SK-N-SH treated with all-trans-retinoic acid at 6 μM for 48 hours (cell line): ENCODE measurements at regions not wholly inside any gene's neighbourhood (a gene's known extent, or its start where the extent isn't known, plus 50 kb on each side); places are given as distances from the start of the nearest gene placed in this dataset.

ENCODE experiments used
- ATAC-seq: fragments of 200-7000 bp; cut with Tn5 transposase; 3 replicates; pipeline ENCODE4 v1.9.1; 2020; ENCODE audit warnings: mild to moderate bottlenecking, moderate library complexity
- ARNTL ChIP-seq: fragments of 450-650 bp; formaldehyde crosslinking; IDR thresholded peaks from 2 replicates; pipeline ENCODE4 v1.5.0; 2020; ENCODE audit warnings: low read depth, mild to moderate bottlenecking, moderate library complexity, borderline replicate concordance
- BACH2 ChIP-seq: fragments of 250-450 bp; sonication (Bioruptor Pico); IDR thresholded peaks from 2 replicates; pipeline ENCODE4 v1.9.0; 2021; ENCODE audit warnings: mild to moderate bottlenecking, borderline replicate concordance
- CSDC2 ChIP-seq: fragments of 250-450 bp; sonication (Bioruptor Pico); IDR thresholded peaks from 2 replicates; pipeline ENCODE4 v1.5.0; 2020; ENCODE audit warnings: mild to moderate bottlenecking, moderate library complexity
- GLIS3 ChIP-seq: fragments of 250-450 bp; sonication (Bioruptor Pico); IDR thresholded peaks from 2 replicates; pipeline ENCODE4 v1.5.0; 2020; ENCODE audit warnings: mild to moderate bottlenecking, moderate library complexity
- ISL1 ChIP-seq: fragments of 250-450 bp; sonication (Bioruptor Pico); IDR thresholded peaks from 2 replicates; pipeline ENCODE4 v2.1.2; 2022; ENCODE audit warnings: mild to moderate bottlenecking, moderate library complexity
- OSR1 ChIP-seq: fragments of 250-450 bp; sonication (Bioruptor Pico); IDR thresholded peaks from 2 replicates; pipeline ENCODE4 v1.8.0; 2022; ENCODE audit warnings: moderate library complexity, mild to moderate bottlenecking, inconsistent platforms
- PPARA ChIP-seq: fragments of 250-450 bp; sonication (Bioruptor Pico); IDR thresholded peaks from 2 replicates; pipeline ENCODE4 v1.5.0; 2020; ENCODE audit warnings: mild to moderate bottlenecking, borderline replicate concordance
- RARB ChIP-seq: fragments of 250-450 bp; sonication (Bioruptor Pico); IDR thresholded peaks from 2 replicates; pipeline ENCODE4 v1.8.0; 2021; ENCODE audit warnings: mild to moderate bottlenecking, moderate library complexity
- SNAI2 ChIP-seq: fragments of 250-450 bp; sonication (Bioruptor Pico); IDR thresholded peaks from 2 replicates; pipeline ENCODE4 v1.5.0; 2020; ENCODE audit warnings: mild to moderate bottlenecking, moderate library complexity
- TCF4 ChIP-seq: fragments of 250-450 bp; sonication (Bioruptor Pico); IDR thresholded peaks from 2 replicates; pipeline ENCODE4 v1.8.0; 2021; ENCODE audit warnings: mild to moderate bottlenecking, moderate library complexity, borderline replicate concordance
- TOX ChIP-seq: fragments of 250-450 bp; sonication (Bioruptor Pico); IDR thresholded peaks from 2 replicates; pipeline ENCODE4 v1.8.0; 2021; ENCODE audit warnings: mild to moderate bottlenecking, moderate library complexity, borderline replicate concordance
- ZC3H10 ChIP-seq: fragments of 250-450 bp; sonication (Bioruptor Pico); IDR thresholded peaks from 2 replicates; pipeline ENCODE4 v1.5.1; 2021; ENCODE audit warnings: mild to moderate bottlenecking, moderate library complexity
- ZFP3 ChIP-seq: fragments of 250-450 bp; sonication (Bioruptor Pico); IDR thresholded peaks from 2 replicates; pipeline ENCODE4 v1.5.0; 2020; ENCODE audit warnings: mild to moderate bottlenecking, moderate library complexity
- ZFP30 ChIP-seq: fragments of 450-650 bp; formaldehyde crosslinking; IDR thresholded peaks from 2 replicates; pipeline ENCODE4 v1.5.0; 2022; ENCODE audit warnings: mild to moderate bottlenecking, moderate library complexity
- ZNF565 ChIP-seq: fragments of 450-650 bp; formaldehyde crosslinking; conservative IDR thresholded peaks from 2 replicates; pipeline ENCODE4 v1.5.0; 2020; ENCODE audit warnings: low read depth, mild to moderate bottlenecking, moderate library complexity
- ZNF70 ChIP-seq: fragments of 450-650 bp; formaldehyde crosslinking; IDR thresholded peaks from 2 replicates; pipeline ENCODE4 v1.5.0; 2020; ENCODE audit warnings: mild to moderate bottlenecking, moderate library complexity
- ZNF8 ChIP-seq: fragments of 450-650 bp; formaldehyde crosslinking; IDR thresholded peaks from 2 replicates; pipeline ENCODE4 v1.5.0; 2020; ENCODE audit warnings: mild to moderate bottlenecking, moderate library complexity
- TF ChIP-seq, protein P1 (sequence below): fragments of 250-450 bp; sonication (Bioruptor Pico); IDR thresholded peaks from 2 replicates; pipeline ENCODE4 v1.5.1; 2021; ENCODE audit warnings: mild to moderate bottlenecking, moderate library complexity
- TF ChIP-seq, protein P2 (sequence below): fragments of 250-450 bp; sonication (Bioruptor Pico); IDR thresholded peaks from 2 replicates; pipeline ENCODE4 v1.8.0; 2020; ENCODE audit warnings: mild to moderate bottlenecking, moderate library complexity, borderline replicate concordance
- TF ChIP-seq, protein P3 (sequence below): fragments of 250-450 bp; sonication (Bioruptor Pico); IDR thresholded peaks from 2 replicates; pipeline ENCODE4 v1.5.1; 2020; ENCODE audit warnings: low read depth, mild to moderate bottlenecking, moderate library complexity
- TF ChIP-seq, protein P4 (sequence below): fragments of 250-450 bp; sonication (Bioruptor Pico); IDR thresholded peaks from 2 replicates; pipeline ENCODE4 v1.8.0; 2021; ENCODE audit warnings: low read depth, mild to moderate bottlenecking, moderate library complexity, borderline replicate concordance
- TF ChIP-seq, protein P5 (sequence below): fragments of 250-450 bp; sonication (Bioruptor Pico); IDR thresholded peaks from 2 replicates; pipeline ENCODE4 v1.5.0; 2020; ENCODE audit warnings: mild to moderate bottlenecking, moderate library complexity

DNA sequence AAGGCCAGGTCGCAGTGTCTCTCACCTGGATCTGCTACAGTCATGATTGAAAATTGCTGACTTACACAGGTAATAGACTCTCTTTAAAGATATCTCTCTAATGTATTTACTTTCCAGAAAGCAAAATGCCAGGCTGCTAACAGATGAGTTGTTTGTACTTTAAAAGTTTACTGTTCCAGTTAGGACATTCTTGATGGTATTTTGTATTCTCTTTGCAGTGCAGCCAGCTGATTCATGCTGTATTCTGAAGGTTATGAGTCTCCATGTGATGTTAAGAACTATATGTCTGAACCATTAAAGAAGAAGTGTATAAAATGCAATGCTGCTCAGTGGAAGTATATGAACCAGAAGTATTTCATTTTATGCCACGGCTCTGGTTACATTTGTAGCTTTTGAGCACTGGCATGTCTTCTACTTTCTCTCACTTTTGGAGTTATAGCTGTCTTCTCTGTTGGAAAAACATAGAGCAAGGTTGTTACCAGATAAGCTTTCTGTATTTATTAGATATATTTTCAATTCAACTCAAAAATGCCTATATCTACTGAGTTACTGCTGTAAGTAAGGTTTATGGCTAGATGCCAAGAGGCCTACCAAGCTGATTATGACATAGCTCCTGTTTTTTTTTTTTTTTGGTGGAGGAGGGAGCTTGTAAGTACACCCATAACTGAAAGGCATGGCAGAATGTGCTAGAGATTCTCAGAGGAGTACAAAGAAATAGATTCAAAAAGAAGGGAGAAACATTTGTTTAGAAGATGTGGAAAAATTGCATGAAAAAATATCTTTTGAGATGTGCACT is 130.5 kb upstream of the MAN1A1 start:
- ATAC-seq, result no peak
- TF ChIP-seq, protein P1, sequence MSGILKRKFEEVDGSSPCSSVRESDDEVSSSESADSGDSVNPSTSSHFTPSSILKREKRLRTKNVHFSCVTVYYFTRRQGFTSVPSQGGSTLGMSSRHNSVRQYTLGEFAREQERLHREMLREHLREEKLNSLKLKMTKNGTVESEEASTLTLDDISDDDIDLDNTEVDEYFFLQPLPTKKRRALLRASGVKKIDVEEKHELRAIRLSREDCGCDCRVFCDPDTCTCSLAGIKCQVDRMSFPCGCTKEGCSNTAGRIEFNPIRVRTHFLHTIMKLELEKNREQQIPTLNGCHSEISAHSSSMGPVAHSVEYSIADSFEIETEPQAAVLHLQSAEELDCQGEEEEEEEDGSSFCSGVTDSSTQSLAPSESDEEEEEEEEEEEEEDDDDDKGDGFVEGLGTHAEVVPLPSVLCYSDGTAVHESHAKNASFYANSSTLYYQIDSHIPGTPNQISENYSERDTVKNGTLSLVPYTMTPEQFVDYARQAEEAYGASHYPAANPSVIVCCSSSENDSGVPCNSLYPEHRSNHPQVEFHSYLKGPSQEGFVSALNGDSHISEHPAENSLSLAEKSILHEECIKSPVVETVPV (CRISPR knock-in tag), result no peak
- TF ChIP-seq, protein P2, sequence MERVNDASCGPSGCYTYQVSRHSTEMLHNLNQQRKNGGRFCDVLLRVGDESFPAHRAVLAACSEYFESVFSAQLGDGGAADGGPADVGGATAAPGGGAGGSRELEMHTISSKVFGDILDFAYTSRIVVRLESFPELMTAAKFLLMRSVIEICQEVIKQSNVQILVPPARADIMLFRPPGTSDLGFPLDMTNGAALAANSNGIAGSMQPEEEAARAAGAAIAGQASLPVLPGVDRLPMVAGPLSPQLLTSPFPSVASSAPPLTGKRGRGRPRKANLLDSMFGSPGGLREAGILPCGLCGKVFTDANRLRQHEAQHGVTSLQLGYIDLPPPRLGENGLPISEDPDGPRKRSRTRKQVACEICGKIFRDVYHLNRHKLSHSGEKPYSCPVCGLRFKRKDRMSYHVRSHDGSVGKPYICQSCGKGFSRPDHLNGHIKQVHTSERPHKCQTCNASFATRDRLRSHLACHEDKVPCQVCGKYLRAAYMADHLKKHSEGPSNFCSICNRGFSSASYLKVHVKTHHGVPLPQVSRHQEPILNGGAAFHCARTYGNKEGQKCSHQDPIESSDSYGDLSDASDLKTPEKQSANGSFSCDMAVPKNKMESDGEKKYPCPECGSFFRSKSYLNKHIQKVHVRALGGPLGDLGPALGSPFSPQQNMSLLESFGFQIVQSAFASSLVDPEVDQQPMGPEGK (CRISPR knock-in tag), result no peak
- TF ChIP-seq TOX (CRISPR knock-in tag) (no peak), PPARA (CRISPR knock-in tag) (no peak), OSR1 (no peak), ZFP3 (no peak), SNAI2 (CRISPR knock-in tag) (no peak), ZFP30 (CRISPR knock-in tag) (no peak), ZC3H10 (no peak), ZNF8 (CRISPR knock-in tag) (no peak), ARNTL (CRISPR knock-in tag) (no peak), ISL1 (CRISPR knock-in tag) (no peak)

DNA sequence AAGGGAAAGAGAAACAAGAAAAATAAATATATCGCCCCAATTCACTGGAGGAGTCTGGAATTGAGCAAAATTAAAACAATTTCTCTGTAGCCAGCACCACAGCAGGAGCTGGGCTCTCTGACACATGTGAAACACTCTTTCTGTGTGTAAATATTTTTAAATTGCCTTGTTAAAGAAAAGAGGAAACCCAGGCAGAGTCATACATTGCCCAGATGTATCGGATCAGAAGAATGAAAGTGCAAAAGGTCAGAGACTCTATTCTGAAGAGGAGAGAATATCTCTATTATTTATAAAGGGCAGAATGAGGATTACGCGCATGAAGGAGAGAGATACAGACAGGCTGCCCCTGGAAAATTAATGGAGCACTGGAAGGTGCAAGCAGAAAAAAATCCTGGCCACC is 127.0 kb upstream of the MAN1A1 start:
- TF ChIP-seq GLIS3 (CRISPR knock-in tag) (no peak), PPARA (CRISPR knock-in tag) (no peak), TOX (CRISPR knock-in tag) (no peak), OSR1 (no peak), ZNF70 (no peak), BACH2 (CRISPR knock-in tag) (no peak), ZFP3 (no peak), CSDC2 (CRISPR knock-in tag) (no peak), ZNF8 (CRISPR knock-in tag) (no peak), TCF4 (CRISPR knock-in tag) (no peak), SNAI2 (CRISPR knock-in tag) (no peak), RARB (CRISPR knock-in tag) (no peak), ARNTL (CRISPR knock-in tag) (no peak), ZNF565 (CRISPR knock-in tag) (no peak)
- TF ChIP-seq, protein P3, sequence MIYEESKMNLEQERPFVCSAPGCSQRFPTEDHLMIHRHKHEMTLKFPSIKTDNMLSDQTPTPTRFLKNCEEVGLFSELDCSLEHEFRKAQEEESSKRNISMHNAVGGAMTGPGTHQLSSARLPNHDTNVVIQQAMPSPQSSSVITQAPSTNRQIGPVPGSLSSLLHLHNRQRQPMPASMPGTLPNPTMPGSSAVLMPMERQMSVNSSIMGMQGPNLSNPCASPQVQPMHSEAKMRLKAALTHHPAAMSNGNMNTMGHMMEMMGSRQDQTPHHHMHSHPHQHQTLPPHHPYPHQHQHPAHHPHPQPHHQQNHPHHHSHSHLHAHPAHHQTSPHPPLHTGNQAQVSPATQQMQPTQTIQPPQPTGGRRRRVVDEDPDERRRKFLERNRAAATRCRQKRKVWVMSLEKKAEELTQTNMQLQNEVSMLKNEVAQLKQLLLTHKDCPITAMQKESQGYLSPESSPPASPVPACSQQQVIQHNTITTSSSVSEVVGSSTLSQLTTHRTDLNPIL (CRISPR knock-in tag), result no peak
- TF ChIP-seq, protein P4, sequence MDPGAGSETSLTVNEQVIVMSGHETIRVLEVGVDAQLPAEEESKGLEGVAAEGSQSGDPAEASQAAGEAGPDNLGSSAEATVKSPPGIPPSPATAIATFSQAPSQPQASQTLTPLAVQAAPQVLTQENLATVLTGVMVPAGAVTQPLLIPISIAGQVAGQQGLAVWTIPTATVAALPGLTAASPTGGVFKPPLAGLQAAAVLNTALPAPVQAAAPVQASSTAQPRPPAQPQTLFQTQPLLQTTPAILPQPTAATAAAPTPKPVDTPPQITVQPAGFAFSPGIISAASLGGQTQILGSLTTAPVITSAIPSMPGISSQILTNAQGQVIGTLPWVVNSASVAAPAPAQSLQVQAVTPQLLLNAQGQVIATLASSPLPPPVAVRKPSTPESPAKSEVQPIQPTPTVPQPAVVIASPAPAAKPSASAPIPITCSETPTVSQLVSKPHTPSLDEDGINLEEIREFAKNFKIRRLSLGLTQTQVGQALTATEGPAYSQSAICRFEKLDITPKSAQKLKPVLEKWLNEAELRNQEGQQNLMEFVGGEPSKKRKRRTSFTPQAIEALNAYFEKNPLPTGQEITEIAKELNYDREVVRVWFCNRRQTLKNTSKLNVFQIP (CRISPR knock-in tag), result no peak
- TF ChIP-seq, protein P5, sequence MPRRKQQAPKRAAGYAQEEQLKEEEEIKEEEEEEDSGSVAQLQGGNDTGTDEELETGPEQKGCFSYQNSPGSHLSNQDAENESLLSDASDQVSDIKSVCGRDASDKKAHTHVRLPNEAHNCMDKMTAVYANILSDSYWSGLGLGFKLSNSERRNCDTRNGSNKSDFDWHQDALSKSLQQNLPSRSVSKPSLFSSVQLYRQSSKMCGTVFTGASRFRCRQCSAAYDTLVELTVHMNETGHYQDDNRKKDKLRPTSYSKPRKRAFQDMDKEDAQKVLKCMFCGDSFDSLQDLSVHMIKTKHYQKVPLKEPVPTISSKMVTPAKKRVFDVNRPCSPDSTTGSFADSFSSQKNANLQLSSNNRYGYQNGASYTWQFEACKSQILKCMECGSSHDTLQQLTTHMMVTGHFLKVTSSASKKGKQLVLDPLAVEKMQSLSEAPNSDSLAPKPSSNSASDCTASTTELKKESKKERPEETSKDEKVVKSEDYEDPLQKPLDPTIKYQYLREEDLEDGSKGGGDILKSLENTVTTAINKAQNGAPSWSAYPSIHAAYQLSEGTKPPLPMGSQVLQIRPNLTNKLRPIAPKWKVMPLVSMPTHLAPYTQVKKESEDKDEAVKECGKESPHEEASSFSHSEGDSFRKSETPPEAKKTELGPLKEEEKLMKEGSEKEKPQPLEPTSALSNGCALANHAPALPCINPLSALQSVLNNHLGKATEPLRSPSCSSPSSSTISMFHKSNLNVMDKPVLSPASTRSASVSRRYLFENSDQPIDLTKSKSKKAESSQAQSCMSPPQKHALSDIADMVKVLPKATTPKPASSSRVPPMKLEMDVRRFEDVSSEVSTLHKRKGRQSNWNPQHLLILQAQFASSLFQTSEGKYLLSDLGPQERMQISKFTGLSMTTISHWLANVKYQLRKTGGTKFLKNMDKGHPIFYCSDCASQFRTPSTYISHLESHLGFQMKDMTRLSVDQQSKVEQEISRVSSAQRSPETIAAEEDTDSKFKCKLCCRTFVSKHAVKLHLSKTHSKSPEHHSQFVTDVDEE (CRISPR knock-in tag), result no peak
- ATAC-seq, result no peak
